ENCODE measurements at regions not wholly inside any gene's neighbourhood (a gene's known extent, or its start where the extent isn't known, plus 50 kb on each side); places are given as distances from the start of the nearest gene placed in this dataset.
"Not testable (repeated sequence)": the region's sequence is repeated elsewhere in the genome, so short reads cannot be mapped to it uniquely, and the experiment has no call there.

- no peak for TF ChIP-seq CTCF (IDR thresholded peaks at IDR 0.05; ENCODE audit: extremely low read depth, missing control alignments)
- no peak for DNase-seq (ENCODE audit: low spot score)
These were observed 272.7 kb upstream of the DCN start for GRCh38 chr12:91455321-91455720.

- TF ChIP-seq CTCF (IDR thresholded peaks at IDR 0.05; ENCODE audit: extremely low read depth, missing control alignments) = no peak
- DNase-seq (ENCODE audit: low spot score) = no peak
These were observed 271.6 kb upstream of the DCN start for GRCh38 chr12:91454179-91454578.

GRCh38 chr12:91452464-91452863 is 269.8 kb upstream of the DCN start:
- not testable (repeated sequence) for DNase-seq (ENCODE audit: low spot score)

- no peak for DNase-seq (ENCODE audit: low spot score)
- TF ChIP-seq CTCF (IDR thresholded peaks at IDR 0.05; ENCODE audit: extremely low read depth, missing control alignments) = no peak
These were observed 259.7 kb upstream of the DCN start for GRCh38 chr12:91441993-91442952.

- no peak for DNase-seq (ENCODE audit: low spot score)
- TF ChIP-seq CTCF (IDR thresholded peaks at IDR 0.05; ENCODE audit: extremely low read depth, missing control alignments) = no peak
These were observed 258.6 kb upstream of the DCN start for GRCh38 chr12:91441246-91441645.

- DNase-seq (ENCODE audit: low spot score) = no peak
- no peak for TF ChIP-seq CTCF (IDR thresholded peaks at IDR 0.05; ENCODE audit: extremely low read depth, missing control alignments)
These were observed 251.5 kb upstream of the DCN start for GRCh38 chr12:91434081-91434480.

GRCh38 chr12:91432755-91433154 is 250.1 kb upstream of the DCN start:
- TF ChIP-seq CTCF (IDR thresholded peaks at IDR 0.05; ENCODE audit: extremely low read depth, missing control alignments) = no peak
- DNase-seq (ENCODE audit: low spot score) = no peak

GRCh38 chr12:91432089-91432488 is 249.5 kb upstream of the DCN start:
- no peak for TF ChIP-seq CTCF (IDR thresholded peaks at IDR 0.05; ENCODE audit: extremely low read depth, missing control alignments)
- DNase-seq (ENCODE audit: low spot score) = no peak
